NCI-H1436 (cell line): ENCODE measurements at regions not wholly inside any gene's neighbourhood (a gene's known extent, or its start where the extent isn't known, plus 50 kb on each side); places are given as distances from the start of the nearest gene placed in this dataset.

Source experiments
- DNase-seq: peaks from one replicate; lab custom pipeline; 2025; lab: John Stamatoyannopoulos, UW

DNA sequence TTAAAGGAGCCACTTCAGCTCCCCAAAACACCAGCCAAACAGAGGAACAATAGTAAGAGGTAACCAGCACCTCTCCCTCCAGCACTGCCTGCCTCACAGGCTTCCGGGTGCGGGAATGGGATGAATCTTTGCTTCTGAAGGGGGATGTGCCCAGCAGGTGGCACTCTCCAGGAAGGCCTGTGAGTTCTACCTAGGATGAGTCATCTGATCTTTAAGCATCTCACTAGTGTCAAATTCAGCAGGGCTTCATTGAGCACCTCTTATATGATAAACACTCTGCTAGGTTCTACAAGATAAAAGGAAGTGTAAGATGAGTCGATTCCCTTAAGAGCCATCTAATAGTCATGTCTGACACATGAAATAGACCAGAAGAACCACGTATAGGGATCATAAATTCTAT lies 237.4 kb upstream of the UMPS start:
- DNase-seq: peak; percentile 70

DNA sequence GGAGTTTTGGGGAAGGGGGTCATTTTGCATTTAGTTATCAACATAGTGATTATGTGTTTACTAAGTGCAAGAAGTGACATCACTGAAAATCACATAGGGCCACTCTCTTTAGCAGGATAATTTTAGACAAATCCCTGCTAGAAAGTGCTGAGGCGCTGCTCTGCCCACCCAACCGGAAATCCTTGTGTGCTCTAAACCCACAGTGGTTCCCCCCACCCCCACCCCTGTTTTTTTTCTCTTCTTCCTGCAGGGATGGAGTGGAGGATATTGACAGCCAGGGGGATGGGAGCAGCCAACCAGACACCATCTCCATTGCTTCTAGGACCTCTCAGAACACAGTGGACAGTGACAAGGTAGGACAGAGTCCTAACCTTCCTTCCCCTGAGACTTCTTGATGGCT lies 234.2 kb upstream of the UMPS start:
- DNase-seq: no peak

DNA sequence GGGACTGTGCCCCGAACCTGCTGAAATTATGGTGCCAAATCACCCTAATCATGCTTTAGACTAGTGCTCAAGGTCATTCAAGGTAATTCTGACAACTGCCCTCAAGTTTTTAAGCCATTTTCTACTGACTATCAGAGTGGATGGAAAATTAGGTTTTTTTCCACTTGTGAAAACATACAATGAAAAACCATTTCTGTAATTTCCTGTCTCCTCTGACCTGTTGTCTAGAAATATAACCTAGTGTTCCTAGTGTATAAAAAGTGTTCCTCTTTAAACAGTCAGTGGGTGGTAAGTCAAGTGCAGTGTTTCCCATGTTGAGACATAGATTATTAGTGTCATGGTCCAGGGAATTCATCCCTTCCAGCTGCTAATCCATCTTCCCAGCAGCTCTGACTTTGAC lies 232.8 kb upstream of the UMPS start:
- DNase-seq: no peak

- no peak for DNase-seq
These were observed 231.4 kb upstream of the UMPS start for GRCh38 chr3:124498891-124499290.

- DNase-seq: peak; percentile 9
These were observed 225.8 kb upstream of the UMPS start for GRCh38 chr3:124504332-124505059.

DNA sequence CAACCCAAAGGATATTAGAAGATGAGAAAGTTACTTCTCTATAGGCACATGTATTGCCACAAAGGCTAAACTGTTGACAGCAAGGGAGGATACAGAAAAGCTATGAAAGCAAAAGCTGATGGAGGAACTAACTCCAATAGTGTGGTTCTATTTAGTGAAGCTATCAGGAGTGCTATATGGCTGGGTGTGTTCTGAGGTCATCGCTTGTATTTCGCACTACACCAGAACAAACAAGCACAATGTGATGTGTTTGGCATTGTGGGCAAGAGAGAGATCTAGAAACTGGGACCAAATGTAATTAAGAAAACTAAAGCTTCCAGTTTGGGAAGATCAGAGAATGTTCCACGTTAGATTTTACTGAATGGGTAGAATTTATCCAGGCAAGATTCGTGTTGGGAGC lies 220.4 kb upstream of the UMPS start:
- no peak for DNase-seq

- no peak for DNase-seq
These were observed 220.0 kb upstream of the UMPS start for GRCh38 chr3:124510290-124510689.

GRCh38 chr3:124512881-124513609 lies 217.2 kb upstream of the UMPS start:
- no peak for DNase-seq

DNA sequence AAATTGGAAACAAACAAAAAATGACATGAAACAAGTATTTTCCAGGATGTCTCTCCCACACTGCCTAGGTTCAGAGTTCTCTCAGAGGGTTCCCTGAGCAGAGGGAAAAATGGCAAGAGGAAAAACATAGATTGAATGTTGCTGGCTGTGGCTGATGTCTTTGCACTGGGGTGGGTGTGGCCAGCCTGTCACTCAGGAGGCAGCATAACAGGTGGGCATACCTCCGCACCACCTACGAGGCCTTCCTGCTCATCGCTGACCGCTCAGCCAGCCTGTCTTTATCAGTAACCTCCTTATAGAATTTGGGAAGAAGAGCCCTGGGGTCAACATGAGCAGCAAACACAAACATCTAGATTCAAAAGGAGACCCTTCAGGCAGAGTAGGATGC lies 216.6 kb upstream of the UMPS start:
- no peak for DNase-seq

DNA sequence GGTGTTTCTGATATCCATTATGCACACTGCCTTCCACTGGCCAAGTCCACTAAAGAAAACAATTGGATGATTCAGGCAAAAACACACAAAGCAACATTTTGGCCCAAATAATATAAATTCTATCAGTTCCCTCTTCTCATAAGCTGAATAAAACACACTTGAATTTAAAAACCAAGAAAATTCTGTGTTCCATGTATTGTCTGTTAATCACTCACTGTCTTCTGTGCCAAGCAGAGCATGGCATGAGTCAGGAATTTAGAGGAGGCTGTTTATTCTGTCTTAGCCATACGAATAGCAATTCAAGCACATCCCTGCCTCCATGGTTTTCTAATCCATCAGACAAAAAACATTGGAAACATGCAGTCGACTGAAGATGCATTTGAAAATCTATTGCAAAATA lies 215.6 kb upstream of the UMPS start:
- no peak for DNase-seq

DNA sequence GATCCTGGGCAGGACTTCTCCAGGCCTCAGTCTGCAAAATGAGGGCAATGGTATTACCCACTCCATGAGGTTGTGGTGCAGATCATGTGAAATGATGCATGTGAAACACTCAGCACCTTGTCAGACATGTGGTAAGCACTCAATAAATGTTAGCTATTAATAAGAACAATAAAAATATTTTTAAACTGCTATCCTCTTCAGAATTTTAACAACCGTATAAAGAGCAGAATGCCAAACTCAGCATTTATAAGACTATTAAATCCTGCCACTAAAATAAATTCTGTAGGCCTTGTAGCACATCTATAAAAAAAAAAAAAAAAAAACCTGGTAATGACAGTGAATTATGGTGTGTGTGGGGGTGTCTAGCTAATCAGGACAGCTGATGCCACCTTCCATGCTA lies 213.9 kb upstream of the UMPS start:
- DNase-seq: no peak

DNA sequence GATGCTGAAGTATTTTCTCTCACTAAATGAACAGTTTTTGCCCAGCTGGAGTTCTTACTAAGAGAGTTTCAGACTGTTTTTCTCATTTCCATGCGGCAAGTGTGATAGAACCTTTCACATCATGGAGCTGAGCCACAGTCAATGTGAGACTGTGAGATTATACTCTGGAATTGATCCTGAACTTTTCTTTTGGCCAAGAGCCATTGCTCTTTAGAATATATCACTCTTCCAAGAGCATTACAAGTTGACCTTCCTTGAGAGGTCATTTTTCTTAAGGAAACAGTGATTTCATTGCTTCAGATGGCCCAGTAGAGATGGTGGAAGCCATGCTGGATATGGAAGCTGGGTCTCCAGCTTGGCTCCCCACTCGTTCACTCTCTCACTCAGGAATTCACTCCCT lies 212.9 kb upstream of the UMPS start:
- DNase-seq: no peak

DNA sequence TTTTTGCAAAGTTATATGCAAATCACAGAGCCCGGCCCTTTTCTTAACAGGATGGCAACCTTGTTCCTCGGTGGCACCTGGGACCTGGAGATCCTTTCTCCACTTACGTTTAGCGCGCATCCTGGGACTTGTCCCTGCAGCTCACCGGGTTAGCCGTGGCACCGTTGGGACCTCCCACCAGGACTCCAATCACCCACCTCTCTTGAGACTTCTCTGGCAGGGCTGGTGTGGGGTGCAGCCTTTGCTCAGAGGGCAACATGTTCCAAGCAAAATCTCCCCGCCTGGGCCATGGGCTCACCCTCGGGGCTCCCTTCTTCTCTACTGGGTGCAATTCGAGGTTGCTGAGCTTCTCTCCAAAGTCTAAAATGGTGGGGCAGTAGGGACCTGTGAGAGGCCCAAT lies 211.9 kb upstream of the UMPS start:
- DNase-seq: no peak

GRCh38 chr3:124519591-124520194 lies 210.6 kb upstream of the UMPS start:
- peak; percentile 26 for DNase-seq

- DNase-seq: peak; percentile 75
These were observed 209.3 kb upstream of the UMPS start for GRCh38 chr3:124520970-124521369.

GRCh38 chr3:124522082-124522625 lies 208.1 kb upstream of the UMPS start:
- DNase-seq: no peak

GRCh38 chr3:124526601-124527000 lies 203.7 kb upstream of the UMPS start:
- no peak for DNase-seq

GRCh38 chr3:124529826-124530571 lies 200.3 kb upstream of the UMPS start:
- DNase-seq: no peak

DNA sequence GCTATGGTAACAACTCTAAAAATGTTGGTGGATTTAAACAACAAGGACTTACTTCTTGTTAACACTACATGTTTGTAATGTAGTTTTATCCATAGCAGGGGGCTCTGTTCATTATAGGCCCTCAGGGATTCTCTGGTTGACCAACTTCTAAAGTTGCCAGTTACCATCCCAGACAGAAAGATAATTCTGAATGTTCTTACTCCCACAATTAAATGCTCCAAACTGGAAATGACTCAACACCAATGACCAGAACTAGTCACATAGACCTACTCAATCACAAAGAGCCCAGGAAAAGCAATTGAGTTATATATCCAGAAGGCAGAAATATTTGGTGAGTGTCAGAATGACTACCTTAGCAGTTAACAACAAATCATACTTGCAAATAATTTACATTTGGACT lies 199.3 kb upstream of the UMPS start:
- DNase-seq: no peak

GRCh38 chr3:124532071-124532470 lies 198.2 kb upstream of the UMPS start:
- no peak for DNase-seq

DNA sequence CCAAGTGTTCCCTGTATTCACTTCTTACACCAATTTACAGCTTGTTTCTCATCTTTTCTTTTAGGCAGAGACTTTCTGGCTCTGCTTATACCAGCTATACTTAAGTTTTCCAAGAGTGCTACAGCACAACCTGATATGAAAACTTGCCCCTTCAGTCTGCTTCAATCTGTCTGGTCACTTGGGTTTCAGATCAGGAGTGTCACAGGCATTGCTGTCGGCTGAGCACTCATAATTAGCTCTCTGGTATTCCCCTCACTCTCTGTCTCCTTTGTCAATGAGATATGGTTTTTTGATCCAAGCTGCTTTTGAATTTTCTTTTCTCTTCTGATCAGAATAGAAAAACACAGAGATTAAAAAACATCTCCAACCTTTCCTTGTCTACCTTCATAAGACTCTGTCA lies 194.9 kb upstream of the UMPS start:
- no peak for DNase-seq

DNA sequence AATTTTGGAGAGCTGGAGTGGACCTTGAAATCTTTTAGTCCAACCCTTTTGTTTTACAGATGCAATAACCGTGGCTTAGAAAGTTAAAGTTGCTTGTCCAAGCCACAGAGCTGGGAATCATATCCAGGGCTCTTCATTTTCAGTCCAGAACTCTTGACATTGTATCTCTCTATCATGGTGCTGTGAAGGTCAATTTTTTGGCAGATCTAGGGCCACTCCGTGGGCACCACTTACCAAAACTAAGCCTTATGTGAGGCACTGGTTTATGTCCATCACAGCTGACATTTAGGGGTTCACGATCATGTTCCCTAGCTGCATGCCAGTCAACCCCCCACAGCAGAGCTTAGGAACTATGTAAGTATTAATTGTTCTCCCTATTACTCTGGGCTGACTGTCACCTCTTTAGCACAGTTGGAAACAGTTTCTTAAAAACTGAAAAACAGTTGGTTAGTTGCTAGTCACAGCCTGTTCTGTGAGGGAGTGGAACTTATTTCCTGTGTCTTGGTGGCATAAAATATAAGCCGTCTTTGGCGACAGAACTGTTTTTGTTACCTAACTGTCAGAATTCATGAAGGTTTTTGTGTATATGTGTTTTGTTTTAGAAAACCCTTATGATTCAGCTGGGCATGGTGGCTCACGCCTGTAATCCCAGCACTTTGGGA lies 189.6 kb upstream of the UMPS start:
- no peak for DNase-seq
